ENCODE measurements at regions not wholly inside any gene's neighbourhood (a gene's known extent, or its start where the extent isn't known, plus 50 kb on each side); places are given as distances from the start of the nearest gene placed in this dataset.

DNA sequence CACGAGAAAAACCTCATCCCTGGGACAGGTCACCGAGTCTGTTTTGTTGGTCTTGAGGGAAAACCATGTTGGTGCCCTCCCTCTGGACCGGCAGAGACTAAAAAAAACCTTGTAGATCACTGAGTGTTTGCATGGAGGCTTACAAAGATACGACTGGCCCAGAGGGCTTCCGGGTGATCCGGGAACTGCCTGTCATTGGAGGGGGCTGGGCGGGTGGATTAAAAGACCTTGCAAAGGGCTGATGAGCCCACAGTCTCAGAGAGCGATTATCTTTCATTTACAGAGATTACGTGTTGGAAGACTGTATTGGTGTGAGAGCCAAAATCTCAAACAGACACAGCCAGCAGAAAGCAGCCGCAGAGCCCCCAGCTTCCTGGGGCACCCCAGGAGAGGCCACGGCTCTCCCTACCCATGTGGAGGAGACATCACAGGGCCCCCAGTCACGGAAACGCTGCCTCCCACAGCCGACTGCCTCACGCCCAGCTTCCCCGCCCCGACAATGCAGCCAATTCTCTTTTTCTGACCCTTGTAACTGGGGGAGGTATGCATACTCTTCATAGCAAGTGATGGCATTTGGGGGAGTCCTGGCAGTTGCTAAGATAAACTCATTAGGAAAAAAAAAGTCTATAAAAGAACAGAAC, 426.4 kb downstream of the CTTN start:
- TF ChIP-seq ZNF256 (CRISPR knock-in tag; conservative IDR thresholded peaks at IDR 0.05) (no peak), POLR2A (IDR thresholded peaks at IDR 0.05; ENCODE audit: insufficient read depth in 1 of 2, low read depth in 2 of 2, low read length in 2 of 2) (no peak)
